ENCODE measurements at regions not wholly inside any gene's neighbourhood (a gene's known extent, or its start where the extent isn't known, plus 50 kb on each side); places are given as distances from the start of the nearest gene placed in this dataset.

- TF ChIP-seq POLR2A (IDR thresholded peaks at IDR 0.05; ENCODE audit: low read depth, low read length), result no peak
- TF ChIP-seq POLR2AphosphoS5 (IDR thresholded peaks at IDR 0.05; ENCODE audit: low read depth, low read length), result no peak
Measured at GRCh38 chr6:8342241-8342819, 93.0 kb downstream of the SLC35B3 start.
